SJSA1 (cell line): ENCODE measurements at regions not wholly inside any gene's neighbourhood (a gene's known extent, or its start where the extent isn't known, plus 50 kb on each side); places are given as distances from the start of the nearest gene placed in this dataset.

Experiments
- DNase-seq, 2 experiments: peaks; one replicate each; pipeline ENCODE4 v3.0.0-alpha.2; 2015 to 2020; ENCODE audit warnings: low spot score in 2 of 2, low read depth in 1 of 2
- H3K27ac ChIP-seq: fragments of 250-450 bp; sonication (Bioruptor Pico); 2 replicates; pipeline ENCODE4 v1.5.1; 2020; ENCODE audit warnings: mild to moderate bottlenecking, moderate library complexity
- H3K27me3 ChIP-seq: fragments of 250-450 bp; sonication (Bioruptor Pico); replicated peaks from 2 replicates; pipeline ENCODE4 v1.5.1; 2020; ENCODE audit warnings: mild to moderate bottlenecking, moderate library complexity
- H3K36me3 ChIP-seq: fragments of 250-450 bp; sonication (Bioruptor Pico); 2 replicates; pipeline ENCODE4 v1.5.1; 2020; ENCODE audit warnings: mild to moderate bottlenecking
- H3K4me1 ChIP-seq: fragments of 250-450 bp; sonication (Bioruptor Pico); replicated peaks from 2 replicates; pipeline ENCODE4 v1.6.1; 2021; ENCODE audit warnings: mild to moderate bottlenecking
- H3K4me3 ChIP-seq: fragments of 250-450 bp; sonication (Bioruptor Pico); 2 replicates; pipeline ENCODE4 v1.5.1; 2020; ENCODE audit warnings: mild to moderate bottlenecking
- H3K9me3 ChIP-seq: fragments of 250-450 bp; sonication (Bioruptor Pico); replicated peaks from 2 replicates; pipeline ENCODE4 v1.5.1; 2020; ENCODE audit warnings: mild to moderate bottlenecking

- Histone ChIP-seq H3K4me3 (no peak overlapping the region), H3K9me3 (no peaks in the 10 kb centered on the region; the same call in 1 of the 2 replicates), H3K27me3 (no peaks in the 10 kb centered on the region), H3K36me3 (no peaks in the 10 kb centered on the region), H3K4me1 (peaks cover 36% of the 10 kb centered on the region), H3K27ac (no peak overlapping the region)
- DNase-seq = no peak
Measured at GRCh38 chr15:81473946-81474345, 99.9 kb upstream of the TMC3 start.

DNA sequence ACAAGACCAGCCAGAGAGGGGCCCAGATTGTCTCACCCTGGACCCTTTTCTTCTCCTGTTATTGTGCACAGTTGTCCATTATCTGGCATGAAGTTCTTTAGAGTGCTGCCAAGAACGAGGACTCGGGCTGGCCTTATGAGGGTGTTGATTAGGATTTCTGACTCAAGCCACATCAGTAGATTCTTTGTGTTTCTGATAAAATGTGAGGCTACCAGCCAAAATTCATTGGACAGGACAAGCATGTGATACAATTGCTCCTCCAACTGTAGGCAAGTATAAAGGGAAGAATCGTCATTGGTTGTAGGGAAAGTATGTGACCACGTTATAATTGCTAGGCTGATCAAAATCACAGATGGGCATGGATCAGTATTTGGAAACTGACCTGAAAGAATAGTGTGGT, 99.2 kb upstream of the TMC3 start:
- Histone ChIP-seq H3K4me3 (no peak overlapping the region), H3K27ac (no peak overlapping the region), H3K36me3 (no peaks in the 10 kb centered on the region), H3K27me3 (no peaks in the 10 kb centered on the region), H3K9me3 (no peaks in the 10 kb centered on the region; the same call in 1 of the 2 replicates), H3K4me1 (peaks cover 33% of the 10 kb centered on the region)
- DNase-seq = no peak

GRCh38 chr15:81471151-81471550, 97.1 kb upstream of the TMC3 start:
- no peaks in the 10 kb centered on the region for H3K27me3 ChIP-seq
- peaks cover 29% of the 10 kb centered on the region for H3K4me1 ChIP-seq
- H3K36me3 ChIP-seq = no peaks in the 10 kb centered on the region
- no peaks in the 10 kb centered on the region; the same call in 1 of the 2 replicates for H3K9me3 ChIP-seq
- DNase-seq = no peak
- no peak overlapping the region for H3K4me3 ChIP-seq
- no peak overlapping the region for H3K27ac ChIP-seq

DNA sequence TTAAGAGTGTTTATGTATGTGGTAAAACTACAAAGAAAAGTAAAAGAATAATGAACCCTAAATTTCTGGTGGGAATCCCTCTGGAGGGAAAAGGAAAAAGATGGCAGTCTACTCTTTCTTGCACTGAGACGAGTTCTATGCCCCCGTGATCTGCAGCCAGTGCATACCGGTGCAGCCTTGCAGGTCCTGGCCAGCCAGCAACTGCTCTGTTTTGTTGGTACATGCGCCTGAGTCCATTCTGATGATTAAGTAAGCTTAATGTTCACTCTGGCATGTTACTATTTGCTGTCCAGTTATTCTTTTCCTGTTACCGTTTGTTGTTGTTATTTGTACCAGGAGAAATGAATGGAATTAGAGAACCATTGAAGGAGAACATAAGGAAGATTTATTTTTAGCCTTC, 95.1 kb upstream of the TMC3 start:
- Histone ChIP-seq H3K36me3 (no peaks in the 10 kb centered on the region), H3K9me3 (no peaks in the 10 kb centered on the region), H3K27me3 (no peaks in the 10 kb centered on the region), H3K4me3 (no peak overlapping the region), H3K4me1 (peaks cover 17% of the 10 kb centered on the region), H3K27ac (0 out of 2 replicates have a peak overlapping the region, but pooled peaks have one; percentile 4)
- no peak for DNase-seq

DNA sequence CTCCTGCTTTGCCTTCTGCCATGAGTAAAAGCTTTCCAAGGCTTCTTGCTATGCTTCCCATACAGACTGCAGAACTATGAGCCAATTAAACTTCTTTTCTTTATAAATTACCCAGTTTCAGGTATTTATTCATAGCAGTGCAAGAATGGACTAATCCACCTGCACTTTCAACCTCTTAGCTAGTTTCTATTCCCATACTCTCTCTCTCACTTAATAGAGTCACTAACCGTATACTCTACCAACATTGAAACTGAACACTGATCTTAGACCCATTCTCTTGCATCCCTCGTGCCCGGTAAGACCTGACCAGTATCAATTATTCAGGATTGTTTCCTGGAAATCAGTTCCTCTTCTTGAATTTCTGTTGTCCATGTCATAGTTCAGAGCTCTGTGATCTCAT, 92.7 kb upstream of the TMC3 start:
- no peaks in the 10 kb centered on the region for H3K36me3 ChIP-seq
- H3K4me3 ChIP-seq = no peak overlapping the region
- H3K4me1 ChIP-seq = peaks cover 15% of the 10 kb centered on the region
- H3K27me3 ChIP-seq = no peaks in the 10 kb centered on the region
- DNase-seq = no peak
- H3K9me3 ChIP-seq = 0 out of 2 replicates have a peak, but pooled peaks cover 2% of the 10 kb centered on the region
- no peak overlapping the region for H3K27ac ChIP-seq

GRCh38 chr15:81454024-81454423, 80.0 kb upstream of the TMC3 start:
- H3K27ac ChIP-seq = no peak overlapping the region
- peak in 1 of 2 experiments; percentile 56 for DNase-seq
- no peaks in the 10 kb centered on the region for H3K27me3 ChIP-seq
- H3K36me3 ChIP-seq = no peaks in the 10 kb centered on the region
- H3K9me3 ChIP-seq = no peaks in the 10 kb centered on the region
- peaks cover 12% of the 10 kb centered on the region for H3K4me1 ChIP-seq
- H3K4me3 ChIP-seq = no peak overlapping the region

DNA sequence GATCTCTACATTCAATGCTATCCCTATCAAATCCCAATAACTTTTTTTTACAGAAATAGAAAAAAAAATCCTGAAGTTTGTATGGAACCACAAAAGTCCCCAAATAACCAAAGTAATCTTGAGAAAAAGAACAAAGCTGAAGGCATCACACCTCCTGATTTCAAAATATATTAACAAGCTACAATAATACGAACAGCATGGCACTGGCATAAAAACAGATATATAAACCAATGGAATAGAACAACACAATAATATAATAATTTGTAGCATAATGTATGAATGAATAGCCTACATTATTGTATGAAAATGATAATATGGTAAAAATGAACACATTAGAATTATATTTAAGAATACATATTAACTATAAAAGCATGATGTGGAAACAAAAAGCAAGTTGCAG, 76.7 kb upstream of the TMC3 start:
- Histone ChIP-seq H3K27me3 (no peaks in the 10 kb centered on the region), H3K36me3 (no peaks in the 10 kb centered on the region), H3K4me1 (peaks cover 12% of the 10 kb centered on the region), H3K9me3 (no peaks in the 10 kb centered on the region), H3K27ac (no peak overlapping the region), H3K4me3 (no peak overlapping the region)
- DNase-seq = no peak

DNA sequence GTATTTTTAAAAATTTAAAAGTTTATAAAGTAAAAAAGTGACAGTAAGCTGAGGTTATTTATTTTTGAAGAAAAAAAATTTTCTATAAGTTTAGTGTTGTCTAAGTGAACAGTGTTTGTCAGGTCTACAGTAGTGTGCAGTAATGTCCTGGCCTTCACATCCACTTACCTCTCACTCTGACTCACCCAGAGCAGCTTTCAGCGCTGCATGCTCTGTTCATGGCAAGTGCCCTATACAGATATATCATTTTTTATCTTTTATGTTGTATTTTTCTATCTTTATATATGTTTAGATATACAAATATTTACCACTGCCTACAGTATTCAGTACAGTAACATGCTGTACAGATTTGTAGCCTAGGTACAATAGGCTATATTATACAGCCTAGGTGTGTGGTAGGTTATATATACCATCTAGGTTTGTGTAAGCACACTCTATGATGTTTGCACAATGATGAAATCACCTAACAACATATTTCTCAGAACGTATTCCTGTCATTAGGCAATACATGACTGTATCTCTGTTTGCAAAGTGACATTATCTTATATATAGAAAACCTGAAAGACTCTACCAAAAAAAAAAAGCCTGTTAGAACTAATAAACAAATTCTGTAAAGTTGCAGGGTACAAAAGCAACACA, 75.9 kb upstream of the TMC3 start:
- Histone ChIP-seq H3K4me3 (no peak overlapping the region), H3K36me3 (no peaks in the 10 kb centered on the region), H3K27me3 (no peaks in the 10 kb centered on the region), H3K27ac (no peak overlapping the region), H3K9me3 (no peaks in the 10 kb centered on the region), H3K4me1 (peaks cover 12% of the 10 kb centered on the region)
- DNase-seq = no peak

- no peaks in the 10 kb centered on the region for H3K4me1 ChIP-seq
- no peak overlapping the region for H3K27ac ChIP-seq
- no peaks in the 10 kb centered on the region for H3K36me3 ChIP-seq
- no peak overlapping the region for H3K4me3 ChIP-seq
- H3K9me3 ChIP-seq = no peaks in the 10 kb centered on the region
- H3K27me3 ChIP-seq = no peaks in the 10 kb centered on the region
- no peak for DNase-seq
Measured at GRCh38 chr15:81443040-81443820, 69.2 kb upstream of the TMC3 start.

- DNase-seq = no peak
- H3K27ac ChIP-seq = no peak overlapping the region
- no peak overlapping the region for H3K4me3 ChIP-seq
- H3K4me1 ChIP-seq = no peaks in the 10 kb centered on the region
- H3K9me3 ChIP-seq = no peaks in the 10 kb centered on the region
- H3K36me3 ChIP-seq = no peaks in the 10 kb centered on the region
- no peaks in the 10 kb centered on the region for H3K27me3 ChIP-seq
Measured at GRCh38 chr15:81442454-81442853, 68.4 kb upstream of the TMC3 start.

DNA sequence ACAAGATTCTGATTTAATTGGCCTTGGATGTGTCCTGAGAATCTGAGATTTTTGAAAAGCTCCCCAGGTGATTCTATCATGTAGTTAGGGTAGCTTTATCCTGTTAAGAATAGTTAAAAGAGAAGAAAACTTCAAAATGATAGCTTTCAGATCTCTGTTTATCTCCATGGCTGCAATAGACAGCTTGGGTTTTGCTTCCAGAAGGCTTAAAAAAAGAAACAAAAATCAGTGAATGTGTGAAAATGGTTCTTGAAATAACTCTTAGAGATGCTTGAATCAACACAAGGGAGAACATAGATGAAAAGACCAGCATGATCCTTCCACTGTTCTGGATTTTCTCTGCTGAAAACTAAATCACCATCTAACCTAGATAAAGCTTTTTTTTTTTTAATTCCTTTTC, 60.8 kb upstream of the TMC3 start:
- no peak for DNase-seq

GRCh38 chr15:81433462-81433861, 59.4 kb upstream of the TMC3 start:
- no peak overlapping the region for H3K4me3 ChIP-seq
- no peak for DNase-seq
- H3K36me3 ChIP-seq = no peaks in the 10 kb centered on the region
- no peaks in the 10 kb centered on the region for H3K4me1 ChIP-seq
- H3K27ac ChIP-seq = no peak overlapping the region
- H3K9me3 ChIP-seq = no peaks in the 10 kb centered on the region; the same call in 1 of the 2 replicates
- no peaks in the 10 kb centered on the region; the same call in 1 of the 2 replicates for H3K27me3 ChIP-seq

More for the DNA sequence above, 60.8 kb upstream of the TMC3 start:
- H3K36me3 ChIP-seq = no peaks in the 10 kb centered on the region
- no peak overlapping the region for H3K27ac ChIP-seq
- H3K9me3 ChIP-seq = no peaks in the 10 kb centered on the region; the same call in 1 of the 2 replicates
- no peaks in the 10 kb centered on the region for H3K4me1 ChIP-seq
- H3K27me3 ChIP-seq = no peaks in the 10 kb centered on the region; the same call in 1 of the 2 replicates
- no peak overlapping the region for H3K4me3 ChIP-seq

GRCh38 chr15:81432179-81432578, 58.2 kb upstream of the TMC3 start:
- no peak overlapping the region for H3K4me3 ChIP-seq
- H3K9me3 ChIP-seq = no peaks in the 10 kb centered on the region; the same call in 1 of the 2 replicates
- DNase-seq = no peak
- H3K4me1 ChIP-seq = no peaks in the 10 kb centered on the region
- H3K36me3 ChIP-seq = no peaks in the 10 kb centered on the region
- H3K27me3 ChIP-seq = no peaks in the 10 kb centered on the region; the same call in 1 of the 2 replicates
- H3K27ac ChIP-seq = no peak overlapping the region

- Histone ChIP-seq H3K9me3 (no peaks in the 10 kb centered on the region), H3K27ac (no peak overlapping the region), H3K4me3 (no peak overlapping the region), H3K4me1 (no peaks in the 10 kb centered on the region), H3K27me3 (no peaks in the 10 kb centered on the region; the same call in 1 of the 2 replicates), H3K36me3 (no peaks in the 10 kb centered on the region)
- DNase-seq = no peak
Measured at GRCh38 chr15:81427176-81427575, 53.2 kb upstream of the TMC3 start.
